MV-4-11 (cell line): ENCODE measurements at regions not wholly inside any gene's neighbourhood (a gene's known extent, or its start where the extent isn't known, plus 50 kb on each side); places are given as distances from the start of the nearest gene placed in this dataset.
"Not testable (repeated sequence)": the region's sequence is repeated elsewhere in the genome, so short reads cannot be mapped to it uniquely, and the experiment has no call there.

ENCODE experiments used
- DNase-seq: peaks from one replicate; lab custom pipeline; 2025; lab: John Stamatoyannopoulos, UW

- DNase-seq: no peak
Measured at GRCh38 chr18:41134426-41134825, 820.6 kb upstream of the PIK3C3 start.

DNA sequence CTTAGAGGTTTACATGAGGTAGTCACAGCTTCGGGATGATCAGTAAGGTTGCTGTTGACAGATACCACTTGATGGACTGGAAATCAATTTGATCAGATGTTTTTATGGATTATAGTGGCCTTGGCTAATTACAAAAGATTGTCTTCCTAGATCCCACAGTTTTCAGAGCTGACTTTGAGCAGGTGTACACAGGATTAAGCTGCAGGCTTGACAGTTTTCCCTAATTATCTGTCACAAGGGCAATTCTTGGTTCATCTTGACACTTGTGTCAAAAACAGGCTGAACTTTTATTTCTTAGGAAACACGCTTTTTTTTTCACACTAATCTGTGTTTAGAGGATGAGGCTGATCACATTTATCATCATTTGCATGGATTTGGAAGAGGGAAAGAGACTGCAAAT, 824.0 kb upstream of the PIK3C3 start:
- DNase-seq: no peak

DNA sequence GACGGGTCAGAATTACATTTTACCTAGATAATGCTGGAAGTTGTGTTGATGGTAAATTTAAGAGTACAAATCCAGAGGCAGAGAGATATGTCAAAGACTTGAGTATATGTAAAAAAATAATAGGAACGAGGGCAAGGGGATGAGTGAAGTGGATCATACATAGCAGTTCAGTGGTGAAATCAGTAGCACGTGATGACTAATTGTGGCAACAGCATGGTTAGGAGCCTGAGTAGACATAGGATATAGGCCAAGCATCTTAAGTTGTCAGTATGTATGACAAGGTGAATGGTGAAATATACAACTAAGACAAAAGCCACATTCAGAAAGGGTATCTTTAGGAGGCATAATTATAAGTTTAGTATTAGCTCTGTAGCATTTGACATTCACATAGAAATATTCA, 826.5 kb upstream of the PIK3C3 start:
- no peak for DNase-seq

- no peak for DNase-seq
Measured at GRCh38 chr18:41128126-41128525, 826.9 kb upstream of the PIK3C3 start.

DNA sequence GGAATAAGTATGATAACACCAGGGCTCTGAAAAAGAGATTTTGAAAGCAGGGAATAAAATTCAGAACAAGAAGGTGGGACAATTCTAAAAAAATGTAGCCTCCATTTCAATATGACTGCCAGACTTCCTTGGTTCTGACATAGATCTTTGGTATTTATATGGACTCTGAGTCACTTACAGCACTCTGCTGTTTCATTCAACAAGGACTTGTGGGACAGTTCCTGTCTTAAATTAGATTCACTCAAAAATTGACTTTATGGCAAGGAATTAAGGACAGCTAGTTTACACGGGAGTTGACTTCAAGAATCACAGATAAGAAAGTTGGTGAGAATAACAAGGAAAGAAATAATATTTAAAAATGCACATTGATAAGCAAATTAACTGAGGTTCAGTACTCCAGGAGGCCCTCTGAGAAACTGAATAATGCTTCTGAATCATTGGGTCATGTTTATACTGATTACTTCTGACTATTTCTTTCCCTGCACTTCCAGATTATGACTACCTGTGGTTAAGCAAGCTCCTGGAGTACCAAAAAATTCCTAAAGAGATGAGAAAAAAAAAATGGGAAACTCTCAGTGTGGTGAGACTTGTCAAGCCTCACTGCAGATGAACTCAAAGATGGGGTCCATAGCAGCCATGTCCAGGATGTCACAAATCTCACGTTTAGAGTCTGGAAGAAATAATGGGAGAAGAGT, 828.3 kb upstream of the PIK3C3 start:
- DNase-seq: no peak

DNA sequence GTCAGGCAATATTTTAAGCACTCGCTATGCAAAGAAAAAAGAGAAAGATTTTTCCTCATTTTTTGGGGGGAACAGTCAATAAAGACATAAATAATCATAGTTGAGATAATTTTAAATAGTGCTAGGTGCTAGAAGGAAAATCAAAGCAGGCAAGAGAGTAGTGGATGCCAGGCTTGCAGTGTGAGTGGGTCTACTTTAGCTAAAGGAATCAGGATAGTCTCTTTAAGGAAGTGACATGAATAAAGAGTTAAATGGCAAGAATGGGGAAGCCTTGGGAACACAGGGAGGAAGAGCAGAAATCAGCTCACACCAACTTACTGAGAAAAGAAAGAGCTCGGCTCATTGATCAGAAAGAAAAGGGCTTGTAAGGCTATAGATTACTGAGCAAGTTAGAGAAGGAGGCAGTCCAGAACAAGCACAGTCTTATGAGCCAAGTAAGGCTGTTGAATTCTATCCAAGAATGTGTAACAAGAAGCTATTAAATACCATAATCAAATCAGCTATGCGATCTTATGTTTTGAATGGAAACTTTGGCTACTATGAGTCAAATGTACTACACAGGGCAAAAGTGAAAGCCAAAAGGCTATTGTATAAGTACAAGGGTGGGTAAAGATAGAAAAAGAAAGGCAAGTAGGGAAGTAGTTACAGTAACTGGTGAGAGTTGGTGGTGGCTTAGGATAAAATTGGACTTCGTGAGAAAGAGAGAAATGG, 833.8 kb upstream of the PIK3C3 start:
- DNase-seq: no peak

DNA sequence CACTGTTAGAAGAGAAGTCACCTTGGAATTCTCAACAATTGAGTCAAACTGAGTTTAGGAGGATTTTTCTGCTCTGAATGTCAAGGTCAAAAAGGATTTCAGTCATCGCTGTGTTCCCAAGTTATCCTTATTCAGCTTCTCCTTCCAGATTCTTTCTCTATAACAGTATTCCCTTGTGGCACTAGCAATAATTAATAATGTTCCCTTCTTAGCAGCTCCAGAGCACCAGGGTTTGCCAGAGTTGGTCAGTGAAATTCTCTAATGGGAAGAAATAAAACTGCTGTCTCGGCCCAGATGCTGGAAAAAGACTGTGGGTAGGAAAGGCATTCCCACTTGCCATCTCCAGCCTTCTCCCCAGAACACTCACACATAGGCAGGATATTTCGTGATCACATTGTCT, 836.0 kb upstream of the PIK3C3 start:
- no peak for DNase-seq

DNA sequence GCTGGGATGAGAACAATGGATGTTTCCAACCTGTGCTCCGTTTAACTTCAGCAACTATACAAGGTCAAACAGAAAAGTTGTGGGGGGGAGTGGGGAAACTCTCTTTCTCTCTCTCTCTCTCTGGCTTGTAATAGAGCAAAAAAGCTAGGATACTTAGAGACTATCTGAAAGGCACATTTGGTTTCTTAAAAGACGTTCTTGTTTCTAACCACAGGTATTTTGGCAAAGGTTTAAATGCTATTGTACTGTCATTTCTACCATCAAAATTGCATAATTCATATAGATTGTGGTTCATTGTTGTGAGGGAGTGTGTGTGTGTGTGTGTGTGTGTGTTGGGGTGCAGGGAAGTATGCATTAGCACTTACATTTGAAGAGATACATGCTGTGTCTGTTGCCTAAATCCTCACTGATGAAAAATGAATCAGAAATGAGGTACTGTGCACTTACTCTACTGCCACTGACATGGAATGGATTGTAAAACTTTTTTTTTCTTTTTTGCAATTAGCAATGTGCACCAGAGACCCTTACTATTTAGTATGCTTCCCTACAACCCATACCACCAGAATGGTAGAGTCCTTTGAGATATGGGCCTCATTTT, 841.0 kb upstream of the PIK3C3 start:
- DNase-seq: no peak

- DNase-seq: no peak
Measured at GRCh38 chr18:41099451-41099850, 855.6 kb upstream of the PIK3C3 start.

DNA sequence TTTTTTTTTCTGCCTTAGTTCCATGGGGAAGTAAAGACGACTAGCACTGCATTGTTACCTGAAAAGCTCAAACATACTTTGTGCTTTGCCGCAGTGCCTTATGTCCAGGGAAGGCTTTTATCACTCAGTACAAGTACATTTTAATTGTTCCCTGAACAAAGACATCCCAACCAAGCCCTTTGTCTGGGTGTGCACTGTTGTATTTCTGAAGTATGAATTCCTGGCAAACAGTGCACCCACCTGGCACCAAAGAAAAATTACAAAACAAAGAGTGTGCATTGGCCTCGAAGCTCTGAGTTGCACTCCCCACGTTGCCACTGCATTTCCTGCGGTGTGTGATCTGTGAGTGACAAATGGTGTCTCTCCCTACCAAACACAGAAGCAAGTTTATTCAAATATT, 858.5 kb upstream of the PIK3C3 start:
- no peak for DNase-seq

GRCh38 chr18:41077076-41077475, 878.0 kb upstream of the PIK3C3 start:
- DNase-seq: no peak

DNA sequence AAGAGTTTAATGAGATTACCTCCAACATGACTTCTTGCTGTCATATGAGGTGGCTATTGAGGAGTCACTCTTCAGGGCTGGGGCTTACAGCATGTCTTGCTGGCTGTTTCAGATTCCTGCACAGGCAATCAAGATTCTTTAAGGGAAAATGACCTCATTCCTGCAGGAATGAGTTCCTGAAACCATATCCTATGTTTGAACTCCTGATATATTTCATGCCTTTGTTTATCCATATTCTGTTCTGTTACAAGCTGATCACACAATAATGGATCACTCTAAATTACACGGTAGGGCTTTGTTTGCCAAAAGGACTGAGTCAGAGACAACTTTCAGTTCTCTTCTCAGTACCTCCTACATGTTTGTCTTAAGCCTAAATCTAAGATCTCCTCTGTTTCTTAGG, 879.8 kb upstream of the PIK3C3 start:
- no peak for DNase-seq

- no peak for DNase-seq
Measured at GRCh38 chr18:41073372-41073954, 881.6 kb upstream of the PIK3C3 start.

DNA sequence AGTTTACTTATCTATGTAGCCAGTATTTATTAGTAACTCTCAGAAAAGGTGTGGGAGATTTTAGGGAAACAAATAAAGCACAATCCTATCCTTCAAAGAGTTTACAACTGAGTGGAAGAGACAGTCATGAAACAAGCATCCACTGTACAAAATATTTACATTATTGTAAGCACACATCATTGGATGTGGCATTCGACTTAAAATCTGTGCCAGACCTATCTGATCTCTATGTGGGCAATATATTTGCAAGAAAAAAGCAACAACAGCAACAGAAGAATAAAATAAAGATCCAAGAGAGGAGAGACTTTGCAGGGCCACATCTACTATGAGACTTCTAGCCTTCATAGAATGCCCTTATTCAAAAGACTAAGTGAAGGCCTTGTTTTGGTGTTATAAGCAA, 882.1 kb upstream of the PIK3C3 start:
- no peak for DNase-seq

- DNase-seq: no peak
Measured at GRCh38 chr18:41071826-41072225, 883.2 kb upstream of the PIK3C3 start.

DNA sequence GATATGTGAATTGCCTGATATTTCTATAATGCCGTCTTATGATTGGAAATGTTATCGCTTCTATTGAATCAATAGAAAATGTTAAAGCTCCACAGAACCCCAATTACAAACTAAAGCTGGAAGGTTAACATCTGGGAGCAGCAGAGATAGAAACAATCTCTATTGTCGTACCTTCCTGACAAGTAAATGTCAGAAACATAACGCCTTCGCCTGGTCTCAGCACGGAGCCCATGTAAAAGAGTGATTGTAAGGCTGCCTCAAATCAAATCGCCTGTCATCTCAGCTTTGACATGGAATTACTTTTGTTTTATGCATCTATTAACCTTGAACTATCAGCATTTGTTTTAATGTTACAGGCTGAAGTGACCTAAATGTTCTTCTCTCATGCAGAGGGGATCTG, 885.9 kb upstream of the PIK3C3 start:
- no peak for DNase-seq

GRCh38 chr18:41064916-41065315, 890.1 kb upstream of the PIK3C3 start:
- DNase-seq: no peak

DNA sequence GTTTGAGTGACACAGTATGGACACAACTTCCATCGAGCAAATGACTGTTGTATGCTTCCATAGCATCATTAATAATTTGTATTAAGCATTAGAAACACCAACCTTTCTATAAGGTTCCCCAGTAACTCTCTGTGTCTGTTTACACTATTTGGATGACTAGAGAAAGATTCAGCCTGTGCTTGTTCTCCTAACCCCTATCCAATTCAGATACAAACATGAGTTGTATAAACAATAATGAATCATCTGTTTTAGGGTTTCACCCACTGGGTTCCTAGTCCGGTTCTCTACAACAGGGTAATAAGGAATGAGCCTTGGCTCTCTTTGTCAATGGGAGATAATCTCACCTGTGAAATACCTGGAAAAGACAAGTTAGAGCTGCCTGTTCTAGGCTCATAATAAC, 894.1 kb upstream of the PIK3C3 start:
- no peak for DNase-seq

- no peak for DNase-seq
Measured at GRCh38 chr18:41059126-41059415, 896.0 kb upstream of the PIK3C3 start.

- no peak for DNase-seq
Measured at GRCh38 chr18:41058351-41059125, 896.5 kb upstream of the PIK3C3 start.

DNA sequence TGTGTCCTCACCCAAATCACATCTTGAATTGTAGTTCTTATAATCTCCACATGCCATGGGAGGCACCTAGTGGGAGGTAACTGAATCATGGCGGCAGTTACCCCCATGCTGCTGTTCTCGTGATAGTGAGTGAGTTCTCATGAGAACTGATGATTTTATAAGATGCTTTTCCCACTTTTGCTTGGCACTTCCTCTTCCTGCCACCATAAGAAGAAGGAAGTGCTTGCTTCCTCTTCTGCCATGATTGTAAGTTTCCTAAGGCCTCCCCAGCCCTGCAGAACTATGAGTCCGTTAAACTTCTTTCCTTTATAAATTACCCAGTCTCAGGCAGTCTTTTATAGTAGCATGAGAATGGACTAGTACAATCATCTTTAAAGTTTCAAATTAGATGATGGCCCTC, 902.4 kb upstream of the PIK3C3 start:
- DNase-seq: peak; percentile 6

DNA sequence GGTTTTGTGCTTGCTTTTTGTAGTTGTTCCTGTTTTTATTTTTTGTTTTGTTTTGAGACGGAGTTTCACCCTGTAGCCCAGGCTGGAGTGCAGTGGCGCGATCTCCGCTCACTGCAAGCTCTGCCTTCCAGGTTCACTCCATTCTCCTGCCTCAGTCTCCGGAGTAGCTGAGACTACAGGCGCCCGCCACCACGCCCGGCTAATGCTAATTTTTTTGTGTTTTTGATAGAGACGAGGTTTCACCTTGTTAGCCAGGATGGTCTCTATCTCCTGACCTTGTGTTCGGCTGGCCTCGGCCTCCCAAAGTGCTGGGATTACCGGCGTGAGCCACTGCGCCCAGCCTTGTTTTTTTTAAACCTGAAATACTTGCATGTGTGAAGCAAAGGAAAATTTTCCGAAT, 908.8 kb upstream of the PIK3C3 start:
- DNase-seq: not testable (repeated sequence)

- no peak for DNase-seq
Measured at GRCh38 chr18:41043876-41044275, 911.2 kb upstream of the PIK3C3 start.
